ENCODE measurements at regions not wholly inside any gene's neighbourhood (a gene's known extent, or its start where the extent isn't known, plus 50 kb on each side); places are given as distances from the start of the nearest gene placed in this dataset.
"Not testable (repeated sequence)": the region's sequence is repeated elsewhere in the genome, so short reads cannot be mapped to it uniquely, and the experiment has no call there.

DNA sequence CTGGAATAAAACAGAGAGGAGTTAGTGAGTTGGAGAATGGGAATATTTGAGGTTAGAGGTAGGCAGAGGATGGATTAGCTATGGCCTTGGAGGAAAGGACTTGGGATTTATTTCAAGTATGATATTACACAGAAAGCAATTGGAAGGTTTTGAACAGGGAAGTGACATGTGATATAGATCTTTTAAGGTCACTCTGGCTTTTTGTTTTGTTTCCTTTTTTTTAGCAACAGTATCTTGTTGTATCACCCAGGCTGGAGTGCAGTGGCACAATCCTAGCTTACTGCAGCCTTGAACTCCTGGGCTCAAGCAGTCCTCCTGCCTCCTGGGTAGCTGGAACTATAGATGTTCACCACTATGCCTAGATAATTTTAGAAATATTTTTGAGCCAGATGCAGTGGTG is 190.3 kb downstream of the UTRN start:
- no peak for DNase-seq (ENCODE audit: low read depth in 2 of 2)

DNA sequence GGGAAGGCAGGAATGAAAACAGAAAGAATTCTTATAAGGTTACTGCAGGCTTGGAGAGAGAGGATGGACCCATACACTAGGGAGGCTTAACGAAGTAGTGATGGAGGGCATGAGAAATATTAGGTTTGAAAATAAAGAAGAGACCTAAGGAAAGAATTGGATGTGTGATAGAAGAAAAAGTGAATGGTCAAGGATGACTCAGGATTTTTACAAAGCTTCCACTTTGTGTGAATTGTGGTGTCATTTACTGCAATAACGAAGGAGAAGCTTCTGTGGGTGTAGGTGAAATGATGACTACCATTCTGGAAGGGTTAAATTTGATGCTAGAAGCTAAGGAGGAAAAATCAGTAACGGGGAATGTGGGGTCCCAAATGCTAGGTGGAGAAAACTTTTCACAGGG is 191.2 kb downstream of the UTRN start:
- DNase-seq (ENCODE audit: low read depth in 2 of 2), result no peak

DNA sequence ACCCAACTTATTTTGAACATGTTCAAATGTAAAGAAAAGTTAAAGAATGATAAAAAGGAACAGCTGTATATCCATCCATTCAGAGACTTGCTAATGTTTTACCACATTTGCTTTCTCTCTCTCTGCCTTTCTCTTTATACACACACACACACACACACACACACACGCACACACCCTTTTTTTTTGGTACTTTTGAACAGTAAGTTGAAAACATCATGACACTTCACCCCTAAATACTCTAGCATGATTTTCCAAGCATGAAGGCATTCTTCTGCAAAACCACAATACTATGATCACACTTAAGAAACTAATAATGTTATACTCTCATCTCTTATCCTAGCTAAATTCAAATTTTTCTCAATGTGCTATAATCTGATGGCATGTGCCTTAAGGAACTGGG is 192.3 kb downstream of the UTRN start:
- DNase-seq (ENCODE audit: low read depth in 2 of 2), result no peak

DNA sequence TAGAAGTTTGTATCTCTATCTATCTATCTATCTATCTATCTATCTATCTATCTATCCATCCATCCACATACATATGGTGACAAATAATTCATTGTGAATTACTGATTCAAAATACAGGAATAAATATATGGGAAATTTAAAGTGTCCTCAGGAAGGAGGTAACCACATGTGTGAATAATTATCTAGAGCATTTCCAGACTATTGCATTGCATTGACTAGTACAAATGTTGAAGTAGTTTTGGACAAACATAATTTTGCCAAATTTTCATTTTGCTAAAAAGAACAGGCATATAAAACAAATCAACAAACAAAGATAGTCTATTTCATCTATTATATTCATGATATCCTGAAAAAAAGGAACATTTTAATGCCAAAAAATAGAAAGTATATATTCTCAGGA is 192.7 kb downstream of the UTRN start:
- DNase-seq (ENCODE audit: low read depth in 2 of 2), result no peak

DNA sequence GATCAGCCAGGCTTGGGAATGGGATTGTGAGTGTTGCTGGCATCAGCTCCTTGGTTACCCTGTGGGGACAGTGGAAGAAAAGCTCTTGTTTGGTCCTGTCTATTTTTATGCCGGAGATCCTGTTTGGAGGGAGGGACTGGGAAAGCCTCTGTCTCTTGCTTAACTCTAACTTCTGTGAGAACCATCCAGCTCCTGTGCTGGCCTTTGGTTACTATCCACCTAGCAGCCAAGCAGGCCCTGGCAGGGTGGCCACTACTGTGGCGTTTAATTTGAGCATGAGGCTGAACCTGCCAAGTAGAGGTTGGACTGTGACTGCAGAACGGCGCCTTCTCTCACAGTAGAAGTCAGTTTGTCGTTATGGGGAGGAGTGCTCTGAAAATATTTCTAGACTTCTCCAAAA is 193.3 kb downstream of the UTRN start:
- no peak for DNase-seq (ENCODE audit: low read depth in 2 of 2)

DNA sequence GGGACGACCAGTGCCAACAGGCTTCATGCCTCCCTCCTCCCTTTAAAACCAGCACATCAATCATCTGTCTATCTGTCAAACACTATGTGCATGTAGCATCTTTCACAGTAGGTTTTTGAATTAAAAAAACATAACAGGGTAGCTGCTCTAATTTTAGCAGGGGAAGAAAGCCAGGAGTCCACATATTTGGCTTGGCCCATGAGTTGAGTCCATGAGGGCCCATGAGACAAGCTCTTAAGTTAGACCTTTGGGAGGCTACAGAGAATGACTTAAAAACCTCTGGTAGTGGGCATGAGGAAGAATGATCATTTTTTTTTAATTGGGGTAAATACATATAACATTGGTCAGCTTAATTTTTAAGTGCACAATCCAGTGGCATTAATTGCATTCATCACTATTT is 194.9 kb downstream of the UTRN start:
- DNase-seq (ENCODE audit: low read depth in 2 of 2), result no peak

DNA sequence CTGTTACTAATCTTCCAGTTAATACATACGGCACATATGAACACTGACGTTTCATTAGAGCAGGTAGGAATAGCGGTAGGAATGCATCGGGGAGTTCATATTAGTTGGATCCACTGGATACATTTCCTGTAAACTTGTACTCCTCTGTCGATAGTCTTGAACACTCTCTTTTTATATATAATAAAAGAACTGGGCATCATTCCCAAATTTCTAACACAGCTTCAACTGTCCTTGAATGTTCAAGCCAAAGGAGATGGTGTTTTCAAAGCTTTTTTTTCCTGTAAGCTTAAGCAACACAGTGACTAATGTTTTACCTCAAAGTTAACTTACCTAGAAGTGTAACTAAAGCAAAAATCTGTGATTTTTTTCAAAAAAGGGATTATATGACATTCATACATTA is 195.3 kb downstream of the UTRN start:
- no peak for DNase-seq (ENCODE audit: low read depth in 2 of 2)

DNA sequence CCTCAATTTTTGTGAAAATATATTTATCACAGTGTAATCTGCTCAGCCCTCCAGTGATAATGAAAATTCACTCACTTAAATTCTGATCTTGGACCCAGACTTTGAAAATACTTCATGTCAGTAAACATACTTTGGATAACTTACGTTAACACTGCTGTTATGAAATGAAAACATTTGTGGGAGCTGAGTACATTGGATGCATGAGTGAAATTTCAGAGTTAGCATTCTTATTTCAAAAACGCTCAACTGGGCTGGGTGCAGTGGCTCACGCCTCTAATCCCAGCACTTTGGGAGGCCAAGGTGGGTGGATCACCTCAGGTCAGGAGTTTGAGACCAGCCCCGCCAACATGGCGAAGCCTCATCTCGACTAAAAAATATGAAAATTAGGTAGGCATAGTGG is 196.4 kb downstream of the UTRN start:
- DNase-seq (ENCODE audit: low read depth in 2 of 2), result no peak

DNA sequence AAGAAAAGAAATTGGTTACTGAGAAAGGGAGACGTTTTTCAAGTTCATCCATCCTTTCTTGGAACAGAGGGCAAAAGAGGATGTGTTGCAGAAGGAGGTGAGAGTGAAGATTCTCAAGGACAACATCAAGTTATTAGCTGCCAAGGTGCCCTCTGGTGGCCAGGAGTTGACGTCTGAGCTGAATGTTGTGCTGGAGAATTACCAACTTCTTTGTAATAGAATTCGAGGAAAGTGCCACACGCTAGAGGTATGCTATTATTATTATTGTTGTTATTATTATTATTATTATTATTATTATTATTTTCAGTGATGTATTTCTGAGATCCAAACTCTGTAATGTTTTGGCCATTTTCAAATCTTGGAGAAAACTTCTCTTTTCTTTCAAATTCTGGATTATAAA is 197.0 kb downstream of the UTRN start:
- DNase-seq (ENCODE audit: low read depth in 2 of 2), result peak; percentile 38 to 56

DNA sequence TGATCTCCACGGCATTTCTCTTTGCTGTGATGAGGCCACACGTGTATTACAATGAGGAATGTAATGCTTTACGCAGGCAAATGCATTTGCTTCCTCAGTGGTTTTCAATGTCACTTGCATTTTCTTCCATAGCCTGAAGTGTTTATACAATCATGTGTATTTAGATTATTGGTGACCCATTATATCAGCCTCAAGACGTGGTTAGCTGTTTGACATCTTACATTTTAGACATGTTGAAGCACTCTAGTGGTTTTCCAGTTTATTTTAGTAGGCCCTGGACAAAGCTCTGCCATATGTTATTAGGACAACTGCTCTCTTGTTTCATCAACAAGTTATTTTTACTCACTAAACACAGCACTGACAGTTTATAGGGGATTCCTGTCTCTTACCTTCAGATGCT is 200.4 kb downstream of the UTRN start:
- no peak for DNase-seq (ENCODE audit: low read depth in 2 of 2)

DNA sequence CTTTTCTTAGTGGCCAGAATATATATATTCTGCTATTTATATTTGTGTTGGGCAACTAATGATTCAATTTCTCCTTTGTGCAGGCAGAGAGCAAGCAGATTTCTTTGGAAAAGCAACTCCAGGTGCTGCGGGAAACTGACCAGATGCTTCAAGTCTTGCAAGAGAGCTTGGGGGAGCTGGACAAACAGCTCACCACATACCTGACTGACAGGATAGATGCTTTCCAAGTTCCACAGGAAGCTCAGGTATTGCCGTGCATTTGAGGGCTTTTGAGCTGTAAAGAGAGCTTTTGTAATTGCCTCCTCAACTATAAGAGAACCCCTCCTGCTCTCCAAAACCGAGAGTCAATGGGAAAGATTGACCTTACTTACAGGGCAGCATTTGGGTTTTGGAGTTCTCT is 203.5 kb downstream of the UTRN start:
- no peak for DNase-seq (ENCODE audit: low read depth in 2 of 2)

DNA sequence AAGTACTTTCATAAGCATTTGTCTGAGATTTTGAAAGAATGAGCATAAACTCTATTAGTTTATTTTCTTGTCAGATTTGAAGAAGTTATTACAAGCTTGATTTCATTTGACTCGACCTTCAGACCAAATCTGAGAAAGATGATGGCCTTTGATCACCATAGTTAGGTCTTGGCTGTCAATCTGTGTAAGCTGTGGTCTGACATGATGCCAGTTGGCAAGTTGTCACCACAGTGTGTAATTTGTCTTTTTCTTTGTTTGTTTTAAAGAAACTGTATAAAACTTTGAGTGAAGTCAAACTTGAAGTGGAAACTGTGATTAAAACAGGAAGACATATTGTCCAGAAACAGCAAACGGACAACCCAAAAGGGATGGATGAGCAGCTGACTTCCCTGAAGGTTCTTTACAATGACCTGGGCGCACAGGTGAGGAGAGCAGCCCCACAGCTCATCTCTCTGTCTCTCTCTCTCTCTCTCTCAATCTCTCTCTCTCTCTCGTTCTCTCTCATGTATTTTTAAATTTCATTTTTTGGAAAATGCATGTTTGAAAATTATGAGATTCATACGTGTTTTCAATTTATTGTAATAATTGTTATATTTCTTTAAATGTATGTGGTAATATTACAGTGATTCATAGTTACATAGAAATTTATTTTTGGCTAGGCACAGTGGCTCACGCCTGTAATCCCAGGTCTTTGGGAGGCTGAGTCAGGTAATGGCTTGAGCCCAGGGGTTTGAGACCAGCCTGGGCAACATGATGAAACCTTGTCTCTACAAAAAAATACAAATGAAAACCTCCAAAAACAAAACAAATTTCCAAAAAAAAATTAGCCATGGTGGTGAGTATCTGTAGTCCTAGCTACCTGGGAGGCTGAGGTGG is 208.1 kb downstream of the UTRN start:
- DNase-seq (ENCODE audit: low read depth in 2 of 2), result no peak

DNA sequence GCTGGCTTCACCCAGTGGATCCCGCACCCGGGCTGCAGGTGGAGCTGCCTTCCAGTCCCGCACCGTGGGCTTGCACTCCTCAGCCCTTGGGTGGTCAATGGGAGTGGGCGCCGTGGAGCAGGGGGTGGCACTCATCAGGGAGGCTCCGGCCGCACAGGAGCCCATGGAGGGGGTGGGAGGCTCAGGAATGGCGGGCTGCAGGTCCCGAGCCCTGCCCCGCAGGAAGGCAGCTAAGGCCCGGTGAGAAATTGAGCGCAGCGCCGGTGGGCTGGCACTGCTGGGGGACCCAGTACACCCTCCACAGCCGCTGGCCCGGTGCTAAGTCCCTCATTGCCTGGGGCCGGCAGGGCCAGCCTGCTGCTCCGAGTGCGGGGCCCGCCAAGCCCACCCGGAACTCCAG is 209.9 kb downstream of the UTRN start:
- DNase-seq (ENCODE audit: low read depth in 2 of 2), result not testable (repeated sequence)

DNA sequence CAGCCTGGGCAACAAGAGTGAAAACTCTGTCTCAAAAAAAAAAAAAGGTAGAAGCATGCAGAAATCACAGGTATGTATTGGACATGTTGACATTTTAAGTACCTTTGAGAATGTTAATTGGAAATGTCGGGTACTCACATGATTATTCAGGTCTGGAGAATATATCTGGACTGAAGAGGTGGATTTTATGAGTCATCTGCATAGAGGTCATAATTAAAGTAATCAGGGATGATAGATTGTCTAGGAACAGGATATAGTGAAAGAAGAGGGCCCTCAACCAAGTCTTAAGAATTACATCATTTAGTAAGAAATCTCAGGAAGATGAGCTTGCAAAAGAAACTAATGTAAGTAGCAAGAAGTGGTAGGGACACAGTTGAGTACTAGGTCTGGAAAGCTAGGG is 212.5 kb downstream of the UTRN start:
- no peak for DNase-seq (ENCODE audit: low read depth in 2 of 2)

DNA sequence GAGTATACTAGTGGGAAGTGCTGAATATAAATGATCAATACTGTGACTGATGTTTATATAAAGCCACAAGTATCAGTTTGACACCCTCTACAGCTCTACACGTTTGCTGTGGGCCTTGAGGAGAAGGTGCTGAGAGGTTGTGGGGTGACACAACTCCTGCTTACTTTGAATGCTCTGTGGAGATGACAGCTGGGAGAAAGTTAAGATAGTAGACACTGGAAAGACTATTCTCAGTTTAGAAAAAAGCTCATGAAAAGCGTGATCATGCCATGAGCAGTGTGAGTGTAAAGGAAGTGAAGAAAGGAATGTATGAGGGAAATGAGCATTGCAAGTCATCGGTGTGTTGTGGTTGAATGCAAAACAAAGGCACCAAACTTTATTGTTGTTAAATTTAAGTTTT is 215.8 kb downstream of the UTRN start:
- DNase-seq (ENCODE audit: low read depth in 2 of 2), result no peak

DNA sequence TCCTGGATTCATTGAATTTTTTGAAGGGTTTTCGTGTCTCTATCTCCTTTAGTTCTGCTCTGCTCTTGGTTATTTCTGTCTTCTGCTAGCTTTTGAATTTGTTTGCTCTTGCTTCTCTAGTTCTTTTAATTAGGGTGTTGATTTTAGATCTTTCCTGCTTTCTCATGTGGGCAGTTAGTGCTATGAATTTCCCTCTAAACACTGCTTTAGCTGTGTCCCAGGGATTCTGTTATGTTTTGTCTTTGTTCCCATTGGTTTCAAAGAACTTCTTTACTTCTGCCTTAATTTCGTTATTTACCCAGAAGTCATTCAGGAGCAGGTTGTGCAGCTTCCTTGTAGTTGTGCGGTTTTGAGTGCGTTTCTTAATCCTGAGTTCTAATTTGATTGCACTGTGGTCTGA is 220.1 kb downstream of the UTRN start:
- not testable (repeated sequence) for DNase-seq (ENCODE audit: low read depth in 2 of 2)

DNA sequence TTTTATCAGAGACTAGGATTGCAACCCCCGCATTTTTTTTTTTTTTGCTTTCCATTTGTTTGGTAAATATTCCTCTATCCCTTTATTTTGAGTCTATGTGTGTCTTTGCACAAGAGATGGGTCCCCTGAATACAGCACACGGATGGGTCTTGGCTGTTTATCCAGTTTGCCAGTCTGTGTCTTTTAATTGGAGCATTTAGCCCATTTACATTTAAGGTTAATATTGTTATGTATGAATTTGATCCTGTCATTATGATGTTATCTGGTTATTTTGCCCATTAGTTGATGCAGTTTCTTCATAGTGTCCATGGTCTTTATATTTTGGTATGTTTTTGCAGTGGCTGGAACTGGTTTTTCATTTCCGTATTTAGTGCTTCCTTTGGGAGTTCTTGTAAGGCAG is 220.9 kb downstream of the UTRN start:
- not testable (repeated sequence) for DNase-seq (ENCODE audit: low read depth in 2 of 2)

DNA sequence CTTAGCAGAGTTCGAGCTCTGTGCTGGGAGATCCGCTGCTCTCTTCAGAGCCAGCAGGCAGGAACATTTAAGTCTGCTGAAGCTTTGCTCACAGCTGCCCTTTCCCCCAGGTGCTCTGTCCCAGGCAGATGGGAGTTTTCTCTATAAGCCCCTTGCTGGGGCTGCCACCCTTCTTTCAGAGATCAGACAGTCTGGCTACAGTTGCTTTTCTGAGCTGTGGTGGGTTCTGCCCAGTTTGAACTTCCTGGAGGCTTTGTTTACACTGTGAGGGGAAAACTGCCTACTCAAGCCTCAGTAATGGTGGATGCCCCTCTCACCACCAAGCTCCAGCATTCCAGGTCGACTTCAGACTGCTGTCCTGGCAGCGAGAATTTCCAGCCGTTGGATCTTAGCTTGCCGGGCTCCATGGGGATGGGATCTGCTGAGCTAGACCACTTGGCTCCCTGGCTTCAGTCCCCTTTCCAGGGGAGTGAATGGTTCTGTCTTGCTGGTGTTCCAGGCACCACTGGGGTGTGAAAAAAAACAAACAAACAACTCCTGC is 222.7 kb downstream of the UTRN start:
- not testable (repeated sequence) for DNase-seq (ENCODE audit: low read depth in 2 of 2)

DNA sequence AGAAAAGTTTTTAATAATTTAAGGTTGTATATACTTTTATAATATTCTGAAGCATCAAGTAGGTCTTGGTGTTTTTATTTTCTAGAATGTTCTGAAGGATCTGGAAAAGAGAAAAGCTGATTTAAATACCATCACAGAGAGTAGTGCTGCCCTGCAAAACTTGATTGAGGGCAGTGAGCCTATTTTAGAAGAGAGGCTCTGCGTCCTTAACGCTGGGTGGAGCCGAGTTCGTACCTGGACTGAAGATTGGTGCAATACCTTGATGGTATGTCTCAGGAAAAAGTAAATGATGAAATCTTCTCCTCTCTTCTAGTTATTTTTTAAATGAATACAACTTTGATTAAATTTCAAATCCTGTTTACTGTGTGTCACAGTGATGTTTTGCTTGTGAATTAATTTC is 225.7 kb downstream of the UTRN start:
- DNase-seq (ENCODE audit: low read depth in 2 of 2), result no peak

DNA sequence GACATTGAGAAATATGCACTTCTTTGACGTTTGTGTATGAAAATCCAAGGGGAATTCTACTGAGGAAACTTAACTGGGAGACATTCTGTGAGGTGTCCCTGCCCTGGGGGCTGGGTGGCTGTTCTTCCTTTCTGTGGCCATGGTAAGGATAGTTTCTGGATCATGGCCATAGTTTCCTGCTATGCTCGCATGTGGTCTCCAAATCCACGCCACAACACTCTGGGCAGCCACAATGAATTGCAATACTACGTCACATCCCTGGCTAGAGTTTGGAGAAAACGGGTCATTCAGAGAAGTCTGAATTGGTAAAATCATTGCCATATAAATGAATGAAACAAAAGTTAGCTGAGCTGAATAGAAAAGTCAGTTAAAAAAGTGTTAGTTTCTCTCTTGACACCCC is 230.6 kb downstream of the UTRN start:
- no peak for DNase-seq (ENCODE audit: low read depth in 2 of 2)

DNA sequence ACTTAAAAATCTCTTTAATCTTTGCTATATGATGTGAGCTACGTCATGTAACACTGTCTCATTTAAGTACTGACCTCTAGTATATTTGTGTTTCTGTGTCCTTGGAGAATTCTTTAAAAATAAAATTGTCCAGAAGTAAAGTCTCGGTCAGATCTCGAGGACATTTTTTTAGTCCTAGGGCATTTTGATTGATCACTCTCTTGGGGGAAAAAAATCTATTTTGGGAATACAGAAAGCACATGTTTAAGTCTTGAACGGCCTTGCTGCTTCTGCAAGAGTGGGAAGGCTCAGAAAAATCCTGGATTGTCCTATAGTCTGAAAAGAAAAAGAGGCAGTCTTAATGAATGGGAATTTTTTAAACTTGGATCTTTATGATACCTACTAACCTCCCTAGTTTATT is 234.3 kb downstream of the UTRN start:
- DNase-seq (ENCODE audit: low read depth in 2 of 2), result no peak

DNA sequence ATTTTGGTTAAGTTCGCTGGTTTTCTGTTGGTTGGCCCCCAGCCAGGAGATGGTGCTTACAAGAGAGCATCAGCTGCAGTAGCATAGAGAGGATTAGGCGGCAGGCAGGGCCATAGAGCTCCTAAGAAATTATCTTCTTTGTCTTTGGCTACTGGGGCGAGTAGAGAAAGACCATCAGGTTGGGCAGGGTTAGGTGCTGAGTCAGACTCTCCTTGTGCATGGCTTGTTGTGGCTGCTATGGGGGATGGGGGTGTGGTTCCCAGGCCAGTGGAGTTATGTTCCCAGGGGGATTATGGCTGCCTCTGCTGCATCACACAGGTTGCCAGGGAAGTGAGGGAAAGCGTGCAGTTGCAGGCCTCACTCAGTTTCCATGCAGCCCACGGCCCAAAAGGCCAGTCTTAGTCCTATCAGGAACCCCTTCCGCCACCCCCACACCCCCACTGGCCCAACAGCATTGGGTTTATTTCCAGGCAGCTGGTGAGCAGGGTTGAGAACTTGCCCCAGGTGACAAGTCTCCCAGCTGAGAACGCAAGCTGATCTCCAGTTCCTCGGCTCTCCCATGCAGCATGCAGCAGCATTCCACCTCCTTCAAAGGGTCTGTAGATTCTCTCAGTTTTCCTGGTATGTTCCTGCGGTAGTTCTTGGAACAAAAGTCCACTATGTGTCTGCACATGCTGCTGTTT is 243.7 kb downstream of the UTRN start:
- no peak for DNase-seq (ENCODE audit: low read depth in 2 of 2)

DNA sequence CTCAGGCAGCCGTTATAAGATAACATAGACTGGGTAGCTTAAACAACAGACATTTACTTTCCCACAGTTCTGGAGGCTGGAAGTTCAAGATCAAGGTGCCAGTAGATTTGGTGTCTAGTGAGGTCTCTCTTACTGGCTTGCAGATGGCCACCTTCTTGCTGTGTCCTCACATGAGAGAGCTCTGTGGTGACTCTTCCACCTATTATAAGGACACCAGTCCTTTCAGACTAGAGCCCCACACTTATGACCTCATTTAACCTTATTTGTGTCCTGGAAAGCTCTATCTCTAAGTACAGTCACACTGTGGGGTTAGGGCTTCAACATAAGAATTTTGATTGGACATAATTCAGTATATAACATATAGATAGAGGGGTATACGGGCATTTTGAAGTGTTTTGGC is 245.0 kb downstream of the UTRN start:
- DNase-seq (ENCODE audit: low read depth in 2 of 2), result no peak

All from stimulated activated CD4-positive, alpha-beta T cell treated with anti-CD3 and anti-CD28 coated beads, Interleukin-12 subunit alpha, Interleukin-12 subunit beta, amount 100 ng/mL, for 24 hours (primary cell).